ENCODE measurements at regions not wholly inside any gene's neighbourhood (a gene's known extent, or its start where the extent isn't known, plus 50 kb on each side); places are given as distances from the start of the nearest gene placed in this dataset.

DNA sequence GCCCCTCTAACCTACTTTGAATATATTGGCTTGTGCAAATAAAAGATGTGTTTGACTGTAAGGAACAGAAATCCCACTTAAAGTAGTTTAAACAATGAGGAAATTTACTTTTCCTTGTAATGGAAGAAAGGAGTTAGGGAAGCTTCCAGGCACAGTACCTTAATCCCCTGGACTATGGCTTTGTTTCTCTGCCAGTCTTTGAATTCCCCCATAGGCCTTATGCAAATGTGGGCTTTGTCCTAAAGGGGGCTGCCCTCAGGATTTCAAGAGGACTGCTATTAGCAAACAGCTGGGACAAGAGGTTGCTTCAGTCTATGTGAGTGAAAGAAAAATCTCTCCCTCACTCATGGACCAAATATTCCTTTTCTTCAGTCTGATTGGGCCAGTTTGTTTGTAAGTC is 255.1 kb upstream of the THSD7B start:
- Histone ChIP-seq H3K27me3 (ENCODE audit: control insufficient read depth, insufficient read depth, low read length) (no peaks in the 10 kb centered on the region), H3K9me3 (ENCODE audit: control insufficient read depth, insufficient read depth, low read depth, low read length) (no peaks in the 10 kb centered on the region), H3K27ac (ENCODE audit: low read length) (no peak overlapping the region), H3K4me3 (ENCODE audit: low read depth in 2 of 2, low read length in 2 of 2) (no peak overlapping the region), H3K36me3 (ENCODE audit: control insufficient read depth, insufficient read depth, low read length) (no peaks in the 10 kb centered on the region), H3K4me1 (ENCODE audit: control insufficient read depth, insufficient read depth, low read length) (no peaks in the 10 kb centered on the region)
- TF ChIP-seq SIN3A (IDR thresholded peaks at IDR 0.05; ENCODE audit: borderline replicate concordance, insufficient read depth, low read depth, low read length), result no peak
- TF ChIP-seq CTCF (IDR thresholded peaks at IDR 0.05), result no peak
- no peak for TF ChIP-seq POLR2AphosphoS5 (IDR thresholded peaks at IDR 0.05; ENCODE audit: low read depth, low read length)
- TF ChIP-seq TCF7L2 (IDR thresholded peaks at IDR 0.05; ENCODE audit: low read depth, low read length), result no peak
- TF ChIP-seq, protein P1, sequence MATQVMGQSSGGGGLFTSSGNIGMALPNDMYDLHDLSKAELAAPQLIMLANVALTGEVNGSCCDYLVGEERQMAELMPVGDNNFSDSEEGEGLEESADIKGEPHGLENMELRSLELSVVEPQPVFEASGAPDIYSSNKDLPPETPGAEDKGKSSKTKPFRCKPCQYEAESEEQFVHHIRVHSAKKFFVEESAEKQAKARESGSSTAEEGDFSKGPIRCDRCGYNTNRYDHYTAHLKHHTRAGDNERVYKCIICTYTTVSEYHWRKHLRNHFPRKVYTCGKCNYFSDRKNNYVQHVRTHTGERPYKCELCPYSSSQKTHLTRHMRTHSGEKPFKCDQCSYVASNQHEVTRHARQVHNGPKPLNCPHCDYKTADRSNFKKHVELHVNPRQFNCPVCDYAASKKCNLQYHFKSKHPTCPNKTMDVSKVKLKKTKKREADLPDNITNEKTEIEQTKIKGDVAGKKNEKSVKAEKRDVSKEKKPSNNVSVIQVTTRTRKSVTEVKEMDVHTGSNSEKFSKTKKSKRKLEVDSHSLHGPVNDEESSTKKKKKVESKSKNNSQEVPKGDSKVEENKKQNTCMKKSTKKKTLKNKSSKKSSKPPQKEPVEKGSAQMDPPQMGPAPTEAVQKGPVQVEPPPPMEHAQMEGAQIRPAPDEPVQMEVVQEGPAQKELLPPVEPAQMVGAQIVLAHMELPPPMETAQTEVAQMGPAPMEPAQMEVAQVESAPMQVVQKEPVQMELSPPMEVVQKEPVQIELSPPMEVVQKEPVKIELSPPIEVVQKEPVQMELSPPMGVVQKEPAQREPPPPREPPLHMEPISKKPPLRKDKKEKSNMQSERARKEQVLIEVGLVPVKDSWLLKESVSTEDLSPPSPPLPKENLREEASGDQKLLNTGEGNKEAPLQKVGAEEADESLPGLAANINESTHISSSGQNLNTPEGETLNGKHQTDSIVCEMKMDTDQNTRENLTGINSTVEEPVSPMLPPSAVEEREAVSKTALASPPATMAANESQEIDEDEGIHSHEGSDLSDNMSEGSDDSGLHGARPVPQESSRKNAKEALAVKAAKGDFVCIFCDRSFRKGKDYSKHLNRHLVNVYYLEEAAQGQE (IDR thresholded peaks at IDR 0.05; ENCODE audit: insufficient read depth in 1 of 2, low read depth in 2 of 2, low read length in 1 of 2), result no peak
- ChIA-PET CTCF (no interaction called here), POLR2A (no interaction called here)
- DNase-seq (ENCODE audit: low read depth, low spot score) (no peak), ATAC-seq (no peak)
- intact Hi-C loops (cut with micrococcal nuclease; ENCODE audit: unreplicated experiment), result no loop called here
- in situ Hi-C loops (cut with HindIII; ENCODE audit: low pct_unique_long_range_greater_than_20kb, low sequenced_read_pairs), result no loop called here
- BruUV-seq (replicated peaks), result no TSS peak

- H3K4me3 ChIP-seq (ENCODE audit: low read depth in 2 of 2, low read length in 2 of 2), result no peak overlapping the region
- no peak for DNase-seq (ENCODE audit: low read depth, low spot score)
- in situ Hi-C loops (cut with HindIII; ENCODE audit: low pct_unique_long_range_greater_than_20kb, low sequenced_read_pairs), result no loop called here
- POLR2A ChIA-PET, result no interaction called here
- TF ChIP-seq SIN3A (IDR thresholded peaks at IDR 0.05; ENCODE audit: borderline replicate concordance, insufficient read depth, low read depth, low read length) (no peak), CTCF (IDR thresholded peaks at IDR 0.05) (no peak), TCF7L2 (IDR thresholded peaks at IDR 0.05; ENCODE audit: low read depth, low read length) (no peak), POLR2AphosphoS5 (IDR thresholded peaks at IDR 0.05; ENCODE audit: low read depth, low read length) (no peak)
- TF ChIP-seq, protein P1 (IDR thresholded peaks at IDR 0.05; ENCODE audit: insufficient read depth in 1 of 2, low read depth in 2 of 2, low read length in 1 of 2), result no peak
- no peaks in the 10 kb centered on the region for H3K9me3 ChIP-seq (ENCODE audit: control insufficient read depth, insufficient read depth, low read depth, low read length)
- CTCF ChIA-PET, result no interaction called here
- H3K27ac ChIP-seq (ENCODE audit: low read length), result no peak overlapping the region
- H3K27me3 ChIP-seq (ENCODE audit: control insufficient read depth, insufficient read depth, low read length), result no peaks in the 10 kb centered on the region
- ATAC-seq, result no peak
- intact Hi-C loops (cut with micrococcal nuclease; ENCODE audit: unreplicated experiment), result no loop called here
- H3K36me3 ChIP-seq (ENCODE audit: control insufficient read depth, insufficient read depth, low read length), result no peaks in the 10 kb centered on the region
- no TSS peak for BruUV-seq (replicated peaks)
- H3K4me1 ChIP-seq (ENCODE audit: control insufficient read depth, insufficient read depth, low read length), result no peaks in the 10 kb centered on the region
These were observed 259.9 kb upstream of the THSD7B start for GRCh38 chr2:136505462-136505861.
